Right lobe of liver (tissue), 6 donors: ENCODE measurements at regions not wholly inside any gene's neighbourhood (a gene's known extent, or its start where the extent isn't known, plus 50 kb on each side); places are given as distances from the start of the nearest gene placed in this dataset.

Experiments
- ATAC-seq, 4 donors: fragments of 200-7000 bp; cut with Tn5 transposase; one replicate each; pipeline ENCODE4 v1.9.1; 2020; ENCODE audit warnings: mild to moderate bottlenecking in 4 of 4, moderate library complexity in 4 of 4
- DNase-seq, 3 donors: peaks; one replicate each; pipeline ENCODE4 v3.0.0-alpha.2; 2020
- H3K27ac ChIP-seq, 3 donors: fragments of 200-600 bp; one replicate each; pipeline ENCODE4 v1.8.0; 2022
- H3K27me3 ChIP-seq, 2 donors: fragments of 200-600 bp; one replicate each; pipeline ENCODE4 v1.8.0; 2022
- H3K36me3 ChIP-seq, 4 donors: fragments of 200-600 bp; sonication (generic) in 1 of 4; one replicate each; pipeline versions ENCODE4 v1.5.1 to v1.8.0; 2017 to 2022; ENCODE audit warnings: control low read depth in 1 of 4
- H3K4me1 ChIP-seq, 4 donors: fragments of 200-600 bp; sonication (generic) in 1 of 4; one replicate each; pipeline versions ENCODE4 v1.5.1 to v1.8.0; 2017 to 2022; ENCODE audit warnings: control low read depth in 1 of 4
- H3K4me3 ChIP-seq, 3 donors: fragments of 200-600 bp; one replicate each; pipeline ENCODE4 v1.8.0; 2022
- H3K9me3 ChIP-seq, 4 donors: fragments of 200-600 bp; sonication (generic) in 1 of 4; one replicate each; pipeline versions ENCODE4 v1.5.1 to v1.8.0; 2017 to 2022; ENCODE audit warnings: control low read depth in 1 of 4
- POLR2A ChIP-seq: fragments of 450-650 bp; IDR thresholded peaks from one replicate; pipeline ENCODE4 v1.6.1; 2017; ENCODE audit warnings: antibody characterized with exemption, mild to moderate bottlenecking
- WGBS: methylation state at CpG from one replicate; pipeline ENCODE4 v1.1.6; 2018; ENCODE audit warnings: low coverage, low lambda C conversion rate; ENCODE audit not compliant: insufficient coverage; ENCODE audit errors: missing lambda C conversion rate; 5-methylcytosine and 5-hydroxymethylcytosine counted together
- intact Hi-C, 2 donors: fragments of 100-400 bp; cut with DNase I; formaldehyde crosslinking; loops; one replicate each; pipeline versions ENCODE4 v1.11.2 to v1.14.1; 2022
- TF ChIP-seq, protein P1 (sequence below), 4 donors: fragments of 200-600 bp in 3 of 4; fragments of 450-650 bp in 1 of 4; IDR thresholded peaks; one replicate each; pipeline versions ENCODE4 v1.5.1 to v1.8.0; 2016 to 2022; ENCODE audit warnings: antibody characterized with exemption in 4 of 4, mild to moderate bottlenecking in 2 of 4
- donor health status: DM: no; HTN: yes; CAD: no.
- donor health status: DM: no; HTN: no; CAD: no.
- donor health status: DM: no; HTN: no; CAD: no.
- donor health status: DM: no; HTN: yes; CAD: no.
- donor health status: DM: no; HTN: yes; CAD: no.

- intact Hi-C loops, result no loop called here
- DNase-seq (no peak), ATAC-seq (no peak)
- TF ChIP-seq, protein P1, sequence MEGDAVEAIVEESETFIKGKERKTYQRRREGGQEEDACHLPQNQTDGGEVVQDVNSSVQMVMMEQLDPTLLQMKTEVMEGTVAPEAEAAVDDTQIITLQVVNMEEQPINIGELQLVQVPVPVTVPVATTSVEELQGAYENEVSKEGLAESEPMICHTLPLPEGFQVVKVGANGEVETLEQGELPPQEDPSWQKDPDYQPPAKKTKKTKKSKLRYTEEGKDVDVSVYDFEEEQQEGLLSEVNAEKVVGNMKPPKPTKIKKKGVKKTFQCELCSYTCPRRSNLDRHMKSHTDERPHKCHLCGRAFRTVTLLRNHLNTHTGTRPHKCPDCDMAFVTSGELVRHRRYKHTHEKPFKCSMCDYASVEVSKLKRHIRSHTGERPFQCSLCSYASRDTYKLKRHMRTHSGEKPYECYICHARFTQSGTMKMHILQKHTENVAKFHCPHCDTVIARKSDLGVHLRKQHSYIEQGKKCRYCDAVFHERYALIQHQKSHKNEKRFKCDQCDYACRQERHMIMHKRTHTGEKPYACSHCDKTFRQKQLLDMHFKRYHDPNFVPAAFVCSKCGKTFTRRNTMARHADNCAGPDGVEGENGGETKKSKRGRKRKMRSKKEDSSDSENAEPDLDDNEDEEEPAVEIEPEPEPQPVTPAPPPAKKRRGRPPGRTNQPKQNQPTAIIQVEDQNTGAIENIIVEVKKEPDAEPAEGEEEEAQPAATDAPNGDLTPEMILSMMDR (IDR thresholded peaks at IDR 0.05), result no peak
- no peak for TF ChIP-seq POLR2A
- Histone ChIP-seq H3K27ac (no peak overlapping the region), H3K36me3 (no peaks in the 10 kb centered on the region), H3K9me3 (no peaks in the 10 kb centered on the region), H3K27me3 (no peaks in the 10 kb centered on the region), H3K4me3 (no peak overlapping the region), H3K4me1 (no peaks in the 10 kb centered on the region)
- 56% methylated on average over 3 of the region's 3 CpGs for WGBS
These were observed 99.6 kb upstream of the SPON1 start for GRCh38 chr11:13862845-13863392.

GRCh38 chr11:13868710-13869397 lies 93.7 kb upstream of the SPON1 start:
- Histone ChIP-seq H3K27ac (no peak overlapping the region), H3K36me3 (no peaks in the 10 kb centered on the region), H3K9me3 (no peaks in the 10 kb centered on the region), H3K4me3 (no peak overlapping the region), H3K4me1 (no peaks in the 10 kb centered on the region), H3K27me3 (peaks cover 0 to 4% of the 10 kb centered on the region in 2 donors)
- 21% methylated on average over 2 of the region's 2 CpGs for WGBS
- DNase-seq, result no peak
- TF ChIP-seq POLR2A, result no peak
- TF ChIP-seq, protein P1 (IDR thresholded peaks at IDR 0.05), result no peak
- no peak for ATAC-seq
- intact Hi-C loops, result no loop called here

DNA sequence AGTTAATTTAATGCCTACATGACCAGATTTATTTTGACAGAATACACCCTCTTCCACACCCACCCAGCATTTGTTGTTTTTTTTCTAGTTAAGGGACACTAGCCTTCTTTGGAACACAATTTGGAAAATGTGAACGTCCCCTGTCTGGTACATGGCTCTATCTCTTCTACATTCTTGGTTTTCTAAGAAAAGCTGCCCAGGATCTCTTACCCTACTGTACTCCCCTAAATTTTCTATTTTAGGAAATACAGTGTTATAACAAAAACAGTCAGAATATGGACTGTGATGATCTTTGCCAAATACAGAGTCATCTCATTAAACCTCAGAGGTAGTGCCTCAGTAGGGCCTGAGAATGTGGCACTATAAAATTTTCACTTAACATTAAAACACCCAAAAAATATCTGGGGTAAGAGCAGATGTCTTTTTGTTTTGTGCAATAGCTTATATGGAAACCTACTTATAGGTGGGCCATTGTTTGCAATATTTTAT lies 93.1 kb upstream of the SPON1 start:
- no peak overlapping the region for H3K4me3 ChIP-seq
- H3K4me1 ChIP-seq, result no peaks in the 10 kb centered on the region
- H3K9me3 ChIP-seq, result no peaks in the 10 kb centered on the region
- no peak for TF ChIP-seq POLR2A
- TF ChIP-seq, protein P1 (IDR thresholded peaks at IDR 0.05), result no peak
- no peak for DNase-seq
- ATAC-seq, result no peak
- H3K36me3 ChIP-seq, result no peaks in the 10 kb centered on the region
- H3K27ac ChIP-seq, result no peak overlapping the region
- peaks cover 0 to 4% of the 10 kb centered on the region in 2 donors for H3K27me3 ChIP-seq
- intact Hi-C loops, result no loop called here
- WGBS, result 40% methylated on average over 1 of the region's 1 CpG

- peaks cover 0 to 4% of the 10 kb centered on the region in 2 donors for H3K27me3 ChIP-seq
- DNase-seq, result no peak
- no peaks in the 10 kb centered on the region for H3K4me1 ChIP-seq
- intact Hi-C loops, result no loop called here
- no peaks in the 10 kb centered on the region for H3K36me3 ChIP-seq
- no peak for ATAC-seq
- H3K9me3 ChIP-seq, result no peaks in the 10 kb centered on the region
- TF ChIP-seq POLR2A, result no peak
- TF ChIP-seq, protein P1 (IDR thresholded peaks at IDR 0.05), result no peak
- no peak overlapping the region for H3K27ac ChIP-seq
- H3K4me3 ChIP-seq, result no peak overlapping the region
These were observed 87.9 kb upstream of the SPON1 start for GRCh38 chr11:13874597-13874996.
